Cerebellar nuclear complex (tissue), 1 donor: ENCODE measurements at regions not wholly inside any gene's neighbourhood (a gene's known extent, or its start where the extent isn't known, plus 50 kb on each side); places are given as distances from the start of the nearest gene placed in this dataset.
A peak's percentile ranks its signal among the peaks of the same experiment; 100 is the strongest.

Experiments used
- DNase-seq, 2 experiments: peaks; one replicate each; lab custom pipeline; 2025; lab: John Stamatoyannopoulos, UW

GRCh38 chr2:186069676-186070075 is 331.1 kb downstream of the FSIP2 start:
- DNase-seq = no peak

DNA sequence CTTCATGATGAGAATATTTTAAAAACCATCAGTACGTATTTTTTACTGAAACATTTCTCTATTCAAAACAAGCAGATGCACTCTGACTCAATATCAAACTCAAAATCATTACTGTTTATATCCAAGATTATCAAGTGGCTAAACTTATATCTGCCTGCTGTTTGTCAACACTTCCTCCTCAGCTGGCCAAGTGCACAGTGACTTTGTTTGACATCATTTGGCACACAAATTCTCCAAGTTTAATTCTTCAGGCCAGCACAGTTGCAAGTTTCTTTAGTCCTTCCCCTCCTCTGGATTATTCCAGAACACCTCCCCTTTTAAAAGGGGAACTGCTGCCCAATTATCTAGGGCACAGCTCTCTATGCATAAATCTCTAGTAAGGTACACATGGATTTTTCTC is 346.6 kb downstream of the FSIP2 start:
- DNase-seq = no peak

GRCh38 chr2:186093174-186093573 is 354.6 kb downstream of the FSIP2 start:
- no peak for DNase-seq

DNA sequence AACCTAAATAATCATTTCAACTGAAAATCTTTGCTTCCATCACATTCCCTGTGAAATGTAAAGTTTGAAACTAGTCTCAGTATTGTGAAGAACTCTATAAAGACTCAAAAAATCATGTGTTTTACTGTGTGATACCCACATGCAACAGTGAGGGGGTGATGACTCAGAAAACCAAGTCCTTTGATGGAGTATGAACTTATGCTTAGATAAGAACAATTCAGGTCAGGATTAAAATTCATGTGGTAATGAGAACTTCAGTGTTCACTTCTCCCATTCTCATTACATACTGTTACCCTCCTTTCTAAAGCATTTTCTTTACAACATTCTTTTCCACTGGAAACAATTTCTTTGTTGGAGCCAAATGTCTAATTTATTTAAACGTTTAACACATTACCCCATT is 360.2 kb downstream of the FSIP2 start:
- no peak for DNase-seq

DNA sequence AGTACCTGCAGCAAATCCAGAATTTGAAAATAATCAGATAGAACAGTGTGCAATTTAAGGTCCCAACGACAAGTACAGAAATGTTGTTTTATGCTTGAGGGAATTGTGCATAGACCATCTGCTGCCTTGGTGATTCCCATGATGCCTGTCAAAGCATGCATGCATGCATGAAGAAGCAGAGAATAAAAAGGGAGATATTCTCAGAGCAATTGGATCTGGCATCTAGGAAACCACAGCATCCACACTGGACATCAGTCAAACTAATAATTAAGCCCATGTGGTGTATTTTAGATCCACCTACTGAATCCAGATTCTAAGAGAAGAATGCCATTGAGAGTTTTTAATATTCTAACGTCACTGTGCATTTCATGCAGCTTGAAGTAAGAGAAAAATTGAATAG is 361.2 kb downstream of the FSIP2 start:
- DNase-seq = peak; percentile 43 to 66

DNA sequence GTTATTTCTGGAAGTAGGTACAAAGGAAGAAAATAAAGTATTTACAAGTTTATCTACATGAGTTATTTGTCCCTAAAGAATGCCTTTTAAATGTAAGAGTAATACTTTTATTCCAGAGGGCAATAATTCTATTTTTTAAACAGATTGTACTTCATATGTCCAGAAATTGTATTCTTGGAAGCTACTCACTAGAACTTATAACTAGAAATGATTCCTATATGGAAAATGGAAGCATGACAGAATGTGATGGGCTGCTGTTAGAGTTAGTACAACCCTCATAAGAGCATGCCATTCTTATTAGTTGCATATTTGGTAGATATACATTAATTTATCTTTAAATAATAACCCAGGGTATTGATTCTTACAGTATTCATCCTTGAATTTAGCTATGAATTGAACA is 362.0 kb downstream of the FSIP2 start:
- DNase-seq = no peak

GRCh38 chr2:186101616-186102015 is 363.0 kb downstream of the FSIP2 start:
- peak in 1 of 2 experiments; percentile 41 for DNase-seq

DNA sequence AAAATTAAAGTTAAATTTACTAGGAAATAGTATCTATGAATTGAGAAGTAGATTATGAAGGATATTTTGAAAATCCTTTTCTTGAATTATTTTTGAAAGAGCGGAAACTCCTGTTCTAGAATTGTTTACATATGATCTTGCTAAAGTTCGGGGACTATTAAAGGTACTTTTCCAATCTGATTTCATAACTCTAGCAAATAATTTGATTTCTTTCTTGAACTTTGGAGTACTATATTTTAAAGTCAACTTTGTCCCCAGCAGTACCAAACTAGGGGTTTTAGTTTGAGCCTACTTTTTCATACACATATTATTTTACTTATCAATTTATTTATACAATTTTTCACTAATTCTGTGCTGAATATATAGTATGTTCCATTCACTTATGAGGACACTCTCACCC is 364.7 kb downstream of the FSIP2 start:
- no peak for DNase-seq

DNA sequence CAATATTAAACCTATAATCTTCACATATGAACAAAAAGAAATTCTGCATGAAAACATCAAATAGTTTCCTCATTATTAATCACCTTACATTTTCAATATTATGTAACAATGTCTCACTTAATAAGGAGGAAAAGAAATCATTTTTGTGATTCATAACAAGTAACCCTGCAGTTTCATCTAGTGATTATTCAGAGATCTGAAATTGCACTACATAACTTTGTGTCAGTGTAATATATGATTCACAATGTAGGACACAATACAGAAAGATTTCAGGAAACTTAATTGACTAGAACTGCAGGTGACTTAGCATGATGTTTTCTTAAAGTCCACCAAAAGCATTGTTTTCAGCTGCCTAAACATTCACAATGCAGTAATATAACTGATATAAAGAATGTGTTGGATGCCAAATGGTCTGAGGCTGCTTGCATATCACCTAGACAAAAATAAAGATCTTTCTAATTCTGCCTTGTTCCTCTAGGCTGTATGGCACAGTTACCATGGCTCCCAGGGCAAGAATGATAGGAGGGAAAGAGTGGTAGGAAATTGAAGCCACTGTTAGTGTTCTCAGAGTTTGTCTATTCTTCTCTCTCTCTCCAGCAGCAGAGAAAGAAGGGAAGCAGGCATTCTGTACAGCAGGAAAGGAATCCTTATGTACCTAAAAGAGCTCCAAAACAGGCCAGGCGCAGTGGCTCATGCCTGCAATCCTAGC is 366.6 kb downstream of the FSIP2 start:
- DNase-seq = no peak

GRCh38 chr2:186108470-186108869 is 369.9 kb downstream of the FSIP2 start:
- DNase-seq = no peak

DNA sequence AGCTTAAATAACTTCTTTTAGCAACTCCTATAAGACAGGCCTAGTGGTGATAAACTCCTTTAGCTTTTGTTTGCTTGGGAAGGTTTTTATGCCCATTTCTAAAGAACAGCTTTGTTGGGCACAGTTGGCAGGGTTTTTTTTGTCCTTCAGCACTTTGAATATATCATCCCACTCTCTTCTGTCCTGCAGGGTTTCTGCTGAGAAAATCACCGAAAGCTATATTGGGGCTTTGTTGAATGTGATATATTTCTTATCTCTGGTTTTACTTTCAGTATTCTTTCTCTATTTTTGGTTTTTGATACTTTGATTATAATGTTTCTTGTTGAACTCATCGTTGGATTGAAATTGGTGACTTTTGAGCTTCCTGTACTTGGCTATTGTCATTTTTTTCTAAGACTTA is 372.8 kb upstream of the ZC3H15 start:
- no peak for DNase-seq

DNA sequence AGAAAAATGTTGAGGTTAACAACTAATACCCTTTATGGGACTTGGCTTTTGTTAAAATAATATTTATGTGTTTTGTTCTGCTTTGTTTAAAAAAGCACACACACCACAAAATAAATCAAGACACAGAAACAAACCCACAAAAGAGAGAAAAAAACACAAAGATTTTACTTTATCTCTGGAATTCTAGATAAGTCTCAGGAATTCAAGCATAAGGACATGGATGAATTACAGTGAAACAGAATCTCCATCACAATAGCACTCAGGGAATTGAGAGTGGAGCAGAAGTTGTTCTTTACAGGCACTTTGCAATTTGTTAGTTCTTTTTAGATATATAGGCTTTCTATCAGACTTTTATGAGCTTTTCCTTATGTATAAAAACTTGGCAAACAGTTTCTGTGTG is 360.9 kb upstream of the ZC3H15 start:
- no peak for DNase-seq

DNA sequence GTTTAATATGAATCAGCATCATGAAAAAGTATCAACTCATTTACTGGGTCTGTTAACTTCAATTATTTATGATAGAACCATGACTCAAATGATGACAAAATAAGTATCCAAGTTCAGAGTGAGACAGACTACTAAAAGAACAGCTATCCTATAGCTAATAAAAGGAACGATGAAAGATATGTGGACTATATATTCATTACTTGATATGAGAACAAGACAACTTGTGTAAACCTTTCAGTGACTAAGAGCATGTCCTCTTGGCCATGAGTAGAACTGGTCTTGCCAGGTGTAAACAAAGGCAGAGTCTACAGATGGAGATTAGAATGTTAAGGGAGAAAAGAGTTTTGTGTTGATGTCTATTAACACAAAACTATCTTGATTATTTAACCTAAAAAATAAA is 360.4 kb upstream of the ZC3H15 start:
- DNase-seq = no peak

GRCh38 chr2:186126181-186126580 is 359.9 kb upstream of the ZC3H15 start:
- DNase-seq = no peak

DNA sequence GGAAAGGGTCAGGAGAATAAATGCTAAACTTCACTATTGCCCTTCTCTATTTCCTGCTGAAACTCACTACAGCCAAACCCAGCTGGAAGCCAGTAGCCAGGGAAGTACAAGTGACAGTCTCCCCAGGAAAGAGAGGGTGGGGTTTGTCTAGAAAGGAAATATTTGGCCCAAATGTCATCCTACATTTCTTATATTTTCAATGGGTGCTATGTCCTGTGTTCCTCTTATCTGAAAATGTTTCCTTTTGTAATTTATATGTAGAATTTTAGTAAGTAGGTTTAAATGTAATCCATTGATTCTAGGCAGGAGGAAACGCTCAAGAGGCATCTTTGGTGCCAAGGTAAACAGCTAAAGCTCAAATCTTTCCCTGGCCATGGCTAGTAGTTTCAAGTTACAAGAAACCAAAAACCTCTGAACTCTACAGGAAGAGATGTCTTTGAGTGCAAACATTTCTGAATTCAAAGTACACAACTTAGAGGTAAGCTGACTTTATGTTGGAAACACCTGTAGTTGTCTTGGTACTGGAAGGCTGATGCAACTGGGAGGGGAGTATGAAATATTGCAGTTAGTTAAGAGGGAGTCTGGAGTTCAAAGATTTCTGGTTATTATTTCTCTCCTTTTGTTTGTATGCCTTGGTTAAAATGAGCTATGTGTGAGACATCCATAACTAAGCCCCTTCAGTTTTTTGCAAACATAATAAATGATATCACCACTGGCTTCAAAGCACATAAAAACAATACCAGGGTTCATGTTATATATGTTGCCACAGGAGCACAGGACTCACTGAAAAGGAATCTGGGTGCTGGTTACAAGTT is 356.1 kb upstream of the ZC3H15 start:
- DNase-seq = no peak

GRCh38 chr2:186130748-186131641 is 355.1 kb upstream of the ZC3H15 start:
- no peak for DNase-seq

DNA sequence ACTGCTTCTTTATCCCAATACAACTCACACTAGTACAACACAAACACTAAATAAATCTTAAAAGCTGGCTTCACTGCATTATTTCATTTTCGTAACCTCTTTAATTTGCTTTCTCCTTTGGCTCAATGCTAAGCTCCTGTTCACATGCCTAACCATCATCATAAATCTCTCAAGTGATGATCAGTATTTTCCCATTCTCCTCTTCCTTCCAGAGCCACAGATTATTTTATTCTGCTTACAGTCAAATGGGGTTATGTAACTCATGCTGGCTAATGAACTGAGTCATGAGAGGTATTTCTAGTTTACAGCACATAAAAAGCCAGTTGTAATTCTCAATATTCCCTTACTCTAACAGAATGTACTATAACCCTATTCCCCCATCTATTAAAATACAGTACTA is 350.4 kb upstream of the ZC3H15 start:
- DNase-seq = no peak

DNA sequence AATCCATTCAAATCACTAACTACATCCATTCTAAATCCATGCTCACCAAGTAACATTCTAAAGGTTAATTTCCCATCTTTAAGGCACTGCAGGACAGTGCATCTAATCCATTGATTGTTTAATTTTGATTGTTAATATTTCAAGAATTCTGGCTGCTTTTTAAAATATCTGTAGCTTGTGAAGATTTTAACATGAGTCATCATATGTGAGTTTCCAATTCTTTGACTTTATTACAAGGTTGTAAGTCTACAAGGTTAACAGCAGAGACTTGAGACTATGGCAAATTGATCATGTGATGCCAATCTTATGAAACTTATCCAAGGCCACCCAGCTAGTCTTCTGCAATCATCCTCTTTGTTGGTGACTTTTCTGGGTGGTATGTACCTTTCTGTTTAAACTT is 349.2 kb upstream of the ZC3H15 start:
- no peak for DNase-seq

DNA sequence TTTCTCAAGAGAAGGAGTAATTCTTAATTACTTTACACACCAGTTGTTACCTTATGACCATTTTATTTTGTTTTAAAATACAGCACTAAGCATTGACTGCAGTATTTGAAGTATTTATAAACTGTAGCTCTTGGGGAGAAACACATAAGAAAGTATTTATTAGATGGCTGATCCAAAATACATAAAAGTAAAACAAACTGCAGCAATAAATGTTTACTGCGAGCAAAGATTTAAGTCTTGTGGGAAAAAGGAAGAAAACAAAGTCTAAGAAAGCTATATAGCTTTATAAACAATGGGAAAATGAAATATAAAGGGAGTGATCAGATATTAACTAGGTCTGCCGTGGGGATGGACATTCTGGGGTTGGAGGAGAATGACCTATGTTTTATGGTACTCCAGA is 347.2 kb upstream of the ZC3H15 start:
- no peak for DNase-seq

DNA sequence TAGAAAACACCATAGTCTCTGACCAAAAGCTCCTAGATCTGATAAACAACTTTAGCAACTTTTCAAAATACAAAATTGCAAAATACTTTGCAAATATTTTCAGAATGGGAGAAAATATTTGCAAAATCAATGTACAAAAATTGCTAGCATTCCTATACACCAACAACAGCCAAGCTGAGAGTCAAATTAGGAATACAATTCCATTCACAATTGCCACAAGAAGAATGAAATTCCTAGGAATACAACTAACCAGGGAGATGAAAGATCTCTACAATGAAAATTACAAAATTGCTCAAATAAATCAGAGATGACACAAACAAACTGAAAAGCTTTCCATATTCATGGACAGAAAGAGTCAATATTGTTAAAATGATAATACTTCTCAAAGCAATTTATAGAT is 327.0 kb upstream of the ZC3H15 start:
- no peak for DNase-seq

DNA sequence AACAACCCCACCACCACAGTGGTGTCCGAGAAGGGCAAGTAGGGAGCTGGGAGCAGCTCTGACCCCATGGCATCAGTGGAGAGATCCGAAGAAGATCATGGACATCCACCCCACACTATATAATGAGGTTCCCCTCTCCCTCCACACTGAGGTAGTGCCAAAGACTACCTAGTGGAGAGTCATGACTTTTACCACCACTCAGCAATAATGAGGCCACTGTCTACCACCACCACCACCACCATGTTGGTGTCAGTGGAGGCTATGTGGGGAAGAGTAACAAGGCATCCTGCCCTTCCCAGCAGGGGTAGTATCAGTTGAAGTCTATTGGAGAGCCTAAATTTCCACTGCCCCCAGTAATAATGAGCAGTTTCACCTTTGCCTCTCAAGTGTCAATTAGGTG is 321.7 kb upstream of the ZC3H15 start:
- no peak for DNase-seq

DNA sequence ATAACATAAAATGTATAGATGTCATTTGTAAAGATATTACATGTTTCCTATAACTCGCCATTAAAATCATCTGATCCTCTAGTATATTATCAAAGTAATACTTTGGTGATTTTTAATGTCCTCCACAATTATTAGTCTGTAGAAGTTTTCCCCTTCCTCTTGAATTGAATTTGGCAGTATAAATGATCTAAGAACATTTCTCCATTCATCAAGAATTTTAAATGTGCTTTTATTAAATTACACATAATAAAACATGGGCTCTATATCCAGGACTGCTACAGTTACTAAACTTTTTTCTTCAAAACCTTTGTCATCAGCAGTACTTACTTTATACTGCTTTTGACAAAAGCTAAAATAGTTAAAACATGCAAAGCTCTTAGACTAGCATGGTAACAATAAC is 315.4 kb upstream of the ZC3H15 start:
- no peak for DNase-seq

GRCh38 chr2:186181625-186182024 is 304.4 kb upstream of the ZC3H15 start:
- no peak for DNase-seq
